GM19463 (cell line): ENCODE measurements at regions not wholly inside any gene's neighbourhood (a gene's known extent, or its start where the extent isn't known, plus 50 kb on each side); places are given as distances from the start of the nearest gene placed in this dataset.

Source experiments
- ATAC-seq: cut with Tn5 transposase; IDR thresholded peaks from one replicate; pipeline ENCODE4 v1.9.1; 2021; ENCODE audit warnings: mild to moderate bottlenecking, moderate library complexity; ENCODE audit not compliant: unreplicated experiment

DNA sequence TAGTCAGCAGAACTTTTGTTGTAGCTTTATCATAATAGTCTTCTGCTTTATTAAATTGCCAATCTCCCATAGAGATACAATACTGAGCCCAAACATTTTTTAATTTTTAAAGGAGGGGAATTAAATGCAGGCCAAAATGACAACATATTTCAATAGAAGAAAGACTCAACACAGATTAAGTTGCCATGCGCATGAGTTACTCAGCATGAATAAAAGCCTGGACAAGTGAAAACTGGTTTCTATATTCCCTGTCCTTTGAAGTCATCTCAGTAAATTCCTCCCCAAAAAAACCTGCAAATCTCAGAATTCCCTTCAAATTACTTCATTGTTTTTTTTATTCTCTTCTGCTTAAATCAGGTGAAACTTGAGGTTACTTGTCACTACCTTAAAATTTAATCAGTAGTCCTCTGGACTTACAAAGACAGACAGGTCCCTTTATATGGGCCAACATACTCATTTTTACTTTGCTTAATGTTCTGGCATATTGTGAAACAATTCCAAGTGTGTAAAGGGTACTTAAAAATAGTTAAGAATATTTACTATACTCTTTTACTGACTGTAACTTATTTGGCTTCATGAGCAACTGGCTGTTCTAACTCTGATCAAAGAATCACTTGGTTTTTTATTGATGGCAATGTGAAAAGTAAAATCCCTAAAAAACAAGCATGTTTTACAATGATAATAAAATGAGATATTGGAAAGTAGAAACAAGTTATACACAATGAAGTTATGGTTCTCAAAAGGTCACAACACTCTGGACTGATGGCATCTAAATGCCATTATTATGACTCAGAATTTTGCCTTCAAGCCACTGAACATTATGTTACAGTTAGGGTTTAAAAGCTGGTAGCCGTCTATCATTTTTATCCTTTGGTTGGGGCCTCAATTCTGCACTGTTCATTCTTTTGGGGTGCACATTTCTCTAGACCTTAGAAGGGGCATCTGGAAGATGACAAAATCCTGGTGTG is 49.9 kb upstream of the COL21A1 start:
- no peak for ATAC-seq
